Inflammatory macrophage treated with lipopolysaccharide for 4 hours (primary cell): ENCODE measurements at regions not wholly inside any gene's neighbourhood (a gene's known extent, or its start where the extent isn't known, plus 50 kb on each side); places are given as distances from the start of the nearest gene placed in this dataset.
"Not testable (repeated sequence)": the region's sequence is repeated elsewhere in the genome, so short reads cannot be mapped to it uniquely, and the experiment has no call there.

Source experiments
- DNase-seq: peaks from one replicate; pipeline ENCODE4 v3.0.0-alpha.2; 2020

DNA sequence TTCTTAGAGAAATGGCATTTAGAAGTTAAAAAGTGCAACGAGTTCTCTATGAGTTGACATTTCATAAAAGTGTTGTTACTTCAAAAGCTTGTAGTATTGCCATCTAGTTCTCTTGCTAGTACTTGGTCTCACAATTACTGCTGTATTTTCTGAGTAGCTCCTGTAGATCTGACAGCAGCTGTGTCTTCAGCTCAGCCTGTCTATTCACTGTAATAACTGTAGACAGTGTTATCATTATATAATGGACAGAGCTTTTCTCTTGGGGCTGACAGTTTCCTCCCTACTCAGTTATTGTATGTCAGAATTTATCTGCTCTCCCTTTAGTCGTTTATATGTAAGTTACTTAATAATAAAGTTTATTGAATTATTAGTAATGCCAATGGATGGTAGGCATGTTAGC, 388.7 kb upstream of the VSTM2A start:
- no peak for DNase-seq

DNA sequence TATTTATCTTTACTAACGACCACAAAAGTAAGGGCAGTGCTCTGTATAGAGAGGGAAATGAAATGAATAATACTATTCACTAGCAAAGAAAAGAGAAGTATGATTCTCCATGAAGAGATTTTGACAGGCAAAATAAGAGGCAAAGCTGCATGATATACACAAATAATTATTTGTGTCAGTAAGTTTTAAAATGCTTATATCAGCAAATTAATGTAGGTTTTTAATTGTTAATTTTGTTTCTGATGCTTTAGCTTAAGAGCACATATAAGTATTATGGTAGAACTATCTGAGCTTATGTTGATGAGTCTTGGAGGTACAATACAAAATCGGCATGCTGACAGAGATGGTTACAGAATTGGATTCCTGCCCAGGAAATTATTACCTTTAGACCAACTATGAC, 383.1 kb upstream of the VSTM2A start:
- DNase-seq = no peak

DNA sequence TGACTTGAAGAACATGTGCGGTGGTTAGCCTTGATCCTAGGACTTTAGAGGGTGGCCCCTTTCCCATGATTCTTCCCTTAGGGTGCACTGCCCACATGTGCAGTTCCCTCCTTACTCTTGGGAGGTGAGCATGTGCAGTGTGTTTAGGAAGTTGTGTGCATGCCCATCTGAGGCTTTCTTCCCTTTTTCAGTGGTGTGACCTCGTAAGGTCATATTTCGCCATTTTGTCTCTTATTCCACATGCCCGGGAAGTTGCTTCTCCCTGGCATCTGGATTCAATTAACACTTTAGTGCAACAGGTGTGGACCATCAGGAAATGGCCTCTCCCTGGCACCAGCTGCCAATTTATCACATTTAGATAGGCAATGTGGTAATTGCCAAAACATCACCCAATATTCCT, 380.6 kb upstream of the VSTM2A start:
- DNase-seq = no peak

DNA sequence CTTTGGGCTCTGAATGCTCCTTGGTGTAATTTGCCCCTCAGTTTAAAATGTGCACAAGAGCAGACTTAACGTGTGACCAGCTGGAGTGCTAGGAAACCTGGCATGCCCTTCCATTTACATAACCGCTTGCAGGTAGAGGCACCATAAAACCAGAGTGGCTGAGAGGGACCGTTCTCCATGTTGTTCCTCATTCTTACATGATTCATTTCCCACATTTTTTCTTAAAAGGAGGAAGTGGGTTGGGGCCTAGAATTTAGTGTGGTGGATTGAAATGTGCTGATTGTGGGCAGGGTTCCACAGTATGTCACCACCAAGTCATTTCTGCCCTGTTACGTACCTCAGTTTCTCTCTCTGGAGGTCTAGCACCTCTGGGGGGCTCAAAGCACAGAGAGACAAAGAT, 375.8 kb upstream of the VSTM2A start:
- no peak for DNase-seq

DNA sequence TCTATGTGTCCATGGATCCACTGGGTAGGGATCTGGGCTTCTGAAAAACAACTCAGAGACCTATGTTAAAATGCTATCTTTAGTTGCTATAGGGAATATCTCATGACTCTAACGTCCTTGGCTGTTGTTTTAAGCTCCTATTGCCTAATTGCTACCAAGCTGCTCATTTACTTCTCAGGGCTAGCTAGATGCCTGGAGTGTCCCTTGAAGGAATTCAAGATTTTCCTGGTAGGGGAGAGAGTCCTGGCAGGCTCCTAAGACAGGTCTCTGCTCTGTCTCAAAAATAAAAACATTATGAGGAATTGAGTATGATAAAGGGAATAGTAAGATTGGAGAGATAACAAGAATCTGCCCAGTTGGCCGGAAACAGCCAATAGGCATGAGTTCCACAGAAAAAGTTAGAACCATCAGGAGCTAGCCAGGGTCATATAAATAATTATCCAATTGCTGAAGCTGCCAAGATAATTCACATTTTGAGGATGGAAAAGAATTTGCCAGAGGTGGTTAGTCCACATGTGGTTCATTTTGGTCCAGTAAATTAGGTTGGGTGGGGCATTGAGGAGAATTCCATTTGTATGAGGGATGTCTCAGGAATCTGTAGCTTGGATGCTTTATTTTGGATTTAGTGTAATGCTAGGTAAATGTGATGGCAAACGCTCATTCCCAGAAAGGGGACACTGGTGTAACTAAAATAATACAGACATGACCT, 362.7 kb upstream of the VSTM2A start:
- no peak for DNase-seq

DNA sequence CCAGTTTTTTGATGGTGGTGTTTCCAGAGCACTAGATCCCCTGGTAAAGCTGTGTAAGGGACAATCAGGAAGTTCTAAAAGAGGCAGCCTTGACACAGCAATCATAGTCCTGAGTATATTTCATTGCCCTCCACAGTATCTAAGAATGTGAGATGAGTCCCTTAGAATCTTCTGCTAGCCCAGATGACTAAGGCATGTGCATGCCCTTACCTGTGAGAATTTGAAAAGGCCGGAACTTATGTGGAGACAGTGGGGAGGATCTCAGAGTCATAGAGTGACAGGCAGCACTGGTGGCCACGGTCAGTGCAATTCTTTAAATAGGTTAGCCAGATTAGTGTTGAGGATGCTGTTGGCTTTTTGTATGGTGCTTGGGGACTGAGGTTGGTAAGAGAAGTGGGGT, 361.4 kb upstream of the VSTM2A start:
- DNase-seq = no peak

DNA sequence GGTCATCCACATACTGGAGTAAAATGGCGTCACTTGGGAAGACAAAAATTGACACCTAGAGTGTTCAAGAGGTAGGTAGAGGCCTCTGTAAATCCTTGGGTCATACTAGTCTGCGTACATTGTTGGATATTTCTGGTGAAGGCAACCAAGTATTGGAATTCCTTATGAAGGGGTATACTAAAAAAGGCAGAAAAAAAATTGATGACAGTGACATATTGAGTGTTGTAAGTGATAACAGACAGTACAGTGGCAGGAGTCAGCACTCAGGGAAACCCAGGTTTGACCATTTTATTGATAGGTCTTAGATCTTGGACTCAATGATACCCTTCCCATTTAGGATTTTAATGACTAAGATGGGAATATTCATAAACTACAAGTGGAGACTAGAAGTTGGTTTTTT, 359.1 kb upstream of the VSTM2A start:
- no peak for DNase-seq

DNA sequence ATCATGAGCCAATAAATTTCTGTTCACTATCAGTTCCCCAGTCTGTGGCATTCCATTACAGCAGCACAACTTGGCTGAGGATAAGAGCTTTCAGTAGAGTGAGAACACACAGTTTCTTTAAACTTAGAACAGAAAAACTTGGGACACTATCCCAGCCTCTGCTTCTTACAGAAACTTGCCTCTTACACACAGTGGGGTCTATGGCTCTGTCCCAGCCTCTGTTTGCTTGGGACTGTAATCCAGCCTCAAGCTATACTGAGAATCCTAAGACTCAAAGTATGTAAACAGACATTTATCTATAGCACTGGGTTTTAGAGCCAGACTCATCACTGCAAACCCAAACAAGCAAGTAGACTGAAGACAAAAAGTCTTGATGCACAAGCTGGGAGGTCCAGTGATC, 355.8 kb upstream of the VSTM2A start:
- DNase-seq = no peak

DNA sequence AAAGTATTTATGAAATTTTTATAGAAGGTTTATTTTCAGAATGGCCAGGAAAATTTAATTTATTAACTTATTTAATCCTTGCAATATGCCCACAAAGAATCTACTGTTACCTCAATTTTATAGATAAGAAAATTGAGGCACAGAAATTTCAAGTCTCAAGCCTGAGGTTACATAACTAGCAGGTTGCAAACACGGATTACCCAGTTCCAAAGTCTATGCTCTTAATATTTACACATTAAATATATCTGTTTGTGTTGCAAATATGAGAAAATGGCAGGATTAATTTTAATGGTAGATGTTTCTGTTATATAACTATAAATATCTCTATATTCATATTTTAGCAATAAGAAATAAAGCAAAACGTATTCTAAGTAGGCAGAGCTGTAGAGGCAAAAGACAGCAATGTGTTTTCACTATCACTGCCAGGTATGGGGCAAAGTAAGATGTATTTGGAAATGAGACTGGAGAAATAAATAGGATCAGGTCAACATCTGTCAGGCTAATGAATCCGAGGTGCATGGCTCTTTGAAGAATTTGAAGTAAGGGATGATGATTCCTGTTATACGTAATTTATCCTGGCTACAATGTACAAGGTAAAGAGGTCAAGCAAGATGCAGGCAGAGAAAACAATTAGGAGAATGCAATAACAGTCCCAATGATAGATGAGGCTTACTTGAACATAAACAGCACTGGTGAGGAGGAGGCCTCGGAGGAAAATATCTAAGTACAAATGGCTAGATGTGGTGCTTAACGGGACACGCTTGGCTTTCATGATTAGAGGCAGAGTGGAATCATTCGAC, 354.1 kb upstream of the VSTM2A start:
- no peak for DNase-seq

DNA sequence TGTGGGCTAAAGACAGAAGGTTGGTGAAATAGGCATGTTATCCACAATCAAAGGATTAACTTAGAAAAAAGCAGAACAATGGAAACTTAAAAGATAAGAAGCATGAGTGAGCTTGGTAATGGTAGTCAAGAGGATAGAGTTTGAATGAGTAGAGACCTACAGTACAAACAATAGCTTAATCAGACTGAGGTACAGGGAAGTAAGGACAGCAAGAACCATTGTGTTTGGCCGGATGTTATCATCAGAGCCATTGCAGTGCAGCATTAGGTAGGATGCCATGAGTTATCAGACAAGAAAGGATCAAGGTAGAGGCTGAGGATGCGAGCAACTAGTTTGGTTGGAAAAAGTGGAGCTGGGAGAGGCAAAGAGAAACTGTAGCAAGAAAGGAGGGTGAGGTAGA, 353.3 kb upstream of the VSTM2A start:
- DNase-seq = no peak

DNA sequence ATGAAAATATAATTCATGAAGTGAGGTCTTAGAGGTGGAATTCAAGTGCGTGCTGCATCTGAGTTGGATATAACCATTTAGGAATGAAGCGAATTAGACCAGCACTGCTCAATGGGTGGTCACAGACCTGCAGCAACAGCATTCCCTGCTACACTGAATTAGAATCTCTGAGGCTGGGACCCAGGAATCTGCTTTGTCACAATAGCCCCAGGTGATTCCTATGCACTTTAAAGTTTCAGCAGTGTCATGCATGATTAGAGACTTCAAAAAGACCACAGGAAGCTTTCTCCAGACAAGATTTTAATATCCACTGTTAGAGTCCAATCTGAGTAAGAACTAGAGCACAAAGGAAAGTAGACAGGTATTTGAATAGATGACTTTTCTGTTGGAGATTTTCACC, 352.8 kb upstream of the VSTM2A start:
- DNase-seq = no peak

DNA sequence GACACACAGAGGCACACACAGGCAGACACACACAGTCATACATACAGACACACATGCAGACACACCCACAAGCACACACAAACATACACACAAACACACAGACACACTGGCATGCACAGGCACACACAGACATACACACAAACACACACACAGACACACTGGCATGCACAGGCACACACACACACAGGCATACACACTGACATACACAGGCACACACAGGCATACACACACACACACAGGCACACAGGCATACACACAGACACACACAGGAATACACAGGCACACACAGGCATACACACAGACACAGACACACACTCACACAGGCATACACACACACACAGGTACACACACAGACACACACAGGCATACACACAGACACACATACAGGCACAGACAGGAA, 340.7 kb upstream of the VSTM2A start:
- no peak for DNase-seq

DNA sequence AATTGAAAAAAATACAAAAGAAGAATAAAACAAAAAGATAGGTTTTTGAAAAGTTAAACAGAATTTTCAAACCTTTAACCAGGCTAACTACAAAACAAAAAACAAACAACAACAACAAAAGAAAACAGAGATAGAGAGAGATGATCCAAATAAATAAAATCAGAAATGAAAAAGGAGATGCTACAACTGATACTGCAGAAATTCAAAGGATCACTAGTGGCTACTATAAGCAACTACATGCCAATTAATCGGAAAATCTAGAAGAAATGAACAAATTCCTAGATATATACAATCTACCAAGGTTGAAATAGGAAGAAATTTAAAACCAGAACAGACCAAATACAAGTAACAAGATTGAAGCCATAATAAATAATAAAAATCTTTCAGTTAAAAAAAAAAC, 326.8 kb upstream of the VSTM2A start:
- no peak for DNase-seq

DNA sequence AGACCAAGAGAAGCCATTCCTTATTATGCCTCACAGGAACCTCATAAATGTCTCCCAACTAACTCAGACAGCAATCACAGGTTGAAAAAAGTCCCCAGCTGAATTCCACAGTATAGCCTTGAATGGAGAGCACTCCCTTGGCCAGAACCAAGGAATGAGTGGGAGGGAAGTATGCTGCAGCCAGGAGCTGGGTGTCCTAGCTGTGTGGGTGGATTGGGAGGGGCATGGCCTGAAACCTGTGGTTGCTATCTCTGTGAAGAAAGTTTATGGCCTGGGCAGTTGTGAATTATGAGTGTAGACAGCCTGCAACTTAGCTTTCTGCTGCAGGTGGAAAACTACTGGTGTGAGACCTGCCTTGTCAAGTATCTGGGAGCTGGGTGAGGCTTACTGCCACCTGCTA, 316.1 kb upstream of the VSTM2A start:
- DNase-seq = not testable (repeated sequence)

DNA sequence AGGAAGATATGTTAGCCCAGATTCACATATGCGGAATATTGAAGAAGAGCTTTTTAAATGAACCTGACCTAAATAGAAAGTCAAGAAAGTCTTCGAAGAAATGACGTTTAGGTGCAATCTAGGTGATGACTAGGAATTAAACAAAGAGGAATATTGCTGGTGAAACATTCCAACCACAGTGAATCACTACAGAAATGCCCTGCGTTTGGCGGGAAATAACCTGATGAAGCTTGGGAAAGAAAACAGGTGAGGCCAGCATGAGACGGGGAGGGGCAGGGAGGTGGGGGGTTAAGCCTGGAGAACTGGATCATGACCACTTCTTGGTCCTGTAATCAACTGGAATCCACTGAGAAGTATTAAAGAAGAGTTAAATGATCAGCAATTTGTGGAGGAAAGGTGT, 299.4 kb upstream of the VSTM2A start:
- no peak for DNase-seq

DNA sequence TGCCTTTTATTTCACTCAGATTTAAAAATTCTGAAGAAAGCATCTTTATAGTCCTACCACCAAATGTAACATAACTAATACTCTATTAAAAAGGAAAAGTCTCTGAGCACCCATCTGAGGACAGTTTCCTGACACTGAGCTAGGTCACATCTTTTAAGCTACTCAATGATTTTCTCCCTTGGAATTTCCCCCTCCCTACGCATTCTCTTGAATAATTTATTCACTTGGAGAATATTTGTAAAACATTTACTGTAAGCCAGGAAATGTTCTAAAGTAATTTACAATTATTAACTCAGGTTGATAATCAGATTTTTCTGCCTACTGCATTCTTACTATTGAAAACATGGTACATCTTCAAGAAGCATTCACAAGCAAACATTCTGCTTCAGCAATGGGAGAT, 297.2 kb upstream of the VSTM2A start:
- DNase-seq = no peak

DNA sequence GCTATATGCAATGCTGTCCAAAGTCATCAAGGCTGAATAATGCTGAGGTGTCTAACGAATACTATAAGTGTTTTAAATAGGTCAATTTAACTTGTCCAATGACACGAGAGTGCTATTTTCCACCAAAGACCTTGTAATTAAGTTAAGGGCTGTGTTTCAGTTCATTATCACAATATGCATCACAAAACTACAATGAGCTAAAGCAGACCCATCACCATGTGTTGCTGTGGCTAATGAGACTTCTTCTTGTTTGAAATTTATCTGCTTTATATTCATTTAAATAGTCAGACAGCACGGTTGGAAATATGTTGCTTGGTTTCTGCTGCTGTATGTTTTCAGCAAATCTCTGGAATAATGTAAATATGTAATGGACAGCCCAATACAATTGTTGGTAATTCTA, 292.5 kb upstream of the VSTM2A start:
- DNase-seq = no peak

DNA sequence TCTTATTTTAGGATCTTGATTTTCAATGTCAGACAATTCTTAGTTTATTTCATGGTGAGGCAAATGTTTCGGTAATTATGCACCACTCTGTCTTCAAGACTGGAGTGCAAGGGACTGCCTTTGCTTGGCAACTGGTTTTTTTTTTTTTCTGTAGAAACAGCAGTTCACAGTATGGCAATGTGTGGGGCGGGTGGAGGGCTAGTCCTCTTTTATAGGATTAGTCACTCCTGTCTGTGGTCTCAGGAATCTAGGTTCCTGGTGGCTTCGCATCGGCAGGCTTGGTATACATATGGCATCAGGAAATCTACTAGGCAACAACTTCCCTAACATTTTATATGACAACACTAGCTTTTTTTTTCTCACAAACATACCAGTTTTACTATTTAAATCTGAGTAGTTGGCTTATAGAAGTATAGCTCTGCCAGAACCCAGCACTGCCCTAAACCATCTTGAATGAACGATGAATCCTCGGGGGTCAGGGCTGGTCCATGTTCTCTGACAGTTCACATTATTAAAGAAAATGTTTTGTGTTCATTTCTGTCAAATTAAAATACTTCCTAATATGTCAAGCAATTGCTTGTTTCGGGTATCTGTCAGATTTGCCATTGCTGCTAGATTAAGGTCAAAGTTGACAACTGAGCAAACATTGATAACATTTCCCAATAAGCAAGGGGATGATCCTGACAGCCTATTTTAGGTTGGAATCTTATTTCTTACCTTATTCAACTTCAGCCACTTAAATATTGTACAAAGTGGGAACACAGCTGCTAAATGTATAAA, 289.7 kb upstream of the VSTM2A start:
- no peak for DNase-seq

DNA sequence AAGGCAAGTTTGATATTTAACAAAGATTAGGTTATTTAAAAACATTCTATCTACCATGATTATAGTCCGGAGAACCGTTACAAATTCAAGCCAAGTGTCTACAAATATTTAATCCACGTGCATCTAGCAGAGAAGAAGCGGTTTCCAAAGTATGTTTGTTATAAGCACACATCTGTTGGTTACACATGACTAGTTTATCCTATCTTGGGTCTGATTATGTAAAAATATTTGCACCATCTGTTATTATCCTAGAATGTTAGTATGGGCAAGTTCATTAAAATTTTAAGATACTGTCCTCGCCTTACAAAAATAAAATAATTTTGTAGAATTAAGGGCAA, 289.2 kb upstream of the VSTM2A start:
- no peak for DNase-seq

DNA sequence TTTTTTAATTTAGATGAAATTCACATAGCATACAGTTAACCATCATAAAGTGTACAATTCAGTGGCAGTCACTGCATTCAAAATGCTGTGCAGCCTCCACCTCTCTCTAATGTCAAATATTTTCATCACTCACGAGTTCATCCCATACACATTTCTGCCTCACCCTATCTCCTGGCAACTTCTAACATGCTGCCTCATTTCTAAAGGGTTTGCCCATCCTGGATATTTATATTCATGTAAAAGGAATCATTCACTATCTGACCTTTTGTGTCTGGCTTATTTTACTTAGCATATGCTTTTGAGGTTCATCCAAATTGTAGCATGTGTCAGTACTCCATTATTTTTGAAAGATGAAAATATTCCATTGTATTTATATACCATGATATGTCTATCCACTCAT, 286.9 kb upstream of the VSTM2A start:
- DNase-seq = no peak

DNA sequence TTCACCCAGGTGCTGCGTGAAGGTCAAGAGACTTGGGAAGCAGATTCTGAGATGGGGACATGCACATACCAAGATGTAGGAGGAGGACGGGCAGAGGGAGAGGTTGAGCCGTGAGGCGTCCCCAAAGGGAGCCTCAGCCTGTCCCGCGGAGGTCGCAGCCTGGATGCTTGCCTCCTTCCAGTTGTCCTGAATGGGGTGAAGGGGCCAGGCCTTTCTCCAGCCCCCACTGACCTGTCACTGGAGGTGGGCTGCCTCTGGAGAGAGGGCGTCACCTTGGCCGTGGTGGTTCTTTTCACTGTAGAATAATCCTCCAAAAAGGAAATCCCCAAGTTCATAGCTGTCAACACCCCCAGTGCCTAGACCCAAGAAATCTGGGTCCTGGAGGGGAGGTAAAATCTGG, 283.0 kb upstream of the VSTM2A start:
- no peak for DNase-seq

DNA sequence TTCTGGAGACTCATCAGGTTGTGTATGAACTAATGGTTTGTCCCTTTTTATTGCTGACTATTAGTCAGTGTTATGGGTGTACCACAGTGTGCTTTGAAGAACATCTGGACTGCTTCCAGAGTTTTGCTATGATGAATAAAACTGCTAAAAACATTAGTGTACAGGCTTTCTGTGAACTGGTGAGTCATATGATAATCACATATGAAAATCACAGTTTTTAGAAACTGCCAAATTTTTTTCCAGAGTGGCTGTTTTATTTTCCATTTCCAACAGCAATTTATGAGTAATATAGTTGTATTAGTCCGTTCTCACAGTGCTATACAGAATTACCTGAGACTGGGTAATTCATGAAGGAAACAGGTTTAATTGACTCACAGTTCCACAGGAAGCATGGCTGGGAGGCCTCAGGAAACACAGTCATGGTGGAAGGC, 281.2 kb upstream of the VSTM2A start:
- no peak for DNase-seq

DNA sequence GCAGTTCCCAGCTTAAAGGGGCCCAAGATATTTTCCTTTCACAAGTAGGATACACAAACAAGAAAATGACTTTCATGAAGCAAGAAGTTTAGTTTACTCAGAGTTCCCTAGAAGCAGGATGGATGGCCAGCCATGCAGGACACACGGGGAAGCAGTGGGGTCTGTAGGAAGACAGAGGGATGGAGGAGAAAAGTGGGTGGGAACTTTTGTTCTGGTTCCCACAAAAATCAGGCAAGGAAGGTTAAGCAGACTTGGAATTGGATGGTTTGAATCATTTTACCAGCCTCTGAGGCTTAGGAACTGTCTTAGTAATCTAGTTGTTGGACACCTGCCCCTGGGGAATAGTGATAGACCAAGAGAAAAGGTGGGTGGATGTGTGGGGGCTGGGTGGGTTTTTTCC, 263.3 kb upstream of the VSTM2A start:
- DNase-seq = no peak
